Activated T-helper 17 cell treated with anti-CD3 and anti-CD28 coated beads, Interleukin-2, amount 50 U/mL, for 72 hours (primary cell): ENCODE measurements at regions not wholly inside any gene's neighbourhood (a gene's known extent, or its start where the extent isn't known, plus 50 kb on each side); places are given as distances from the start of the nearest gene placed in this dataset.

Experiments
- ATAC-seq: fragments of 150-1000 bp; cut with Tn5 transposase; replicated peaks from 2 replicates; pipeline ENCODE4 v1.10.0; 2021; ENCODE audit warnings: mild to moderate bottlenecking, moderate library complexity
- H3K27ac Mint-ChIP-seq: one replicate; pipeline ENCODE4 v1.8.0; 2022; ENCODE audit warnings: mixed read lengths
- H3K27me3 Mint-ChIP-seq: one replicate; pipeline ENCODE4 v1.8.0; 2022; ENCODE audit warnings: mixed read lengths
- H3K36me3 Mint-ChIP-seq: one replicate; pipeline ENCODE4 v1.8.0; 2022; ENCODE audit warnings: low read depth, mild to moderate bottlenecking, mixed read lengths
- H3K4me1 Mint-ChIP-seq: one replicate; pipeline ENCODE4 v1.8.0; 2022; ENCODE audit warnings: mixed read lengths
- H3K4me3 Mint-ChIP-seq: one replicate; pipeline ENCODE4 v1.8.0; 2022; ENCODE audit warnings: mild to moderate bottlenecking, mixed read lengths
- H3K9me3 Mint-ChIP-seq: one replicate; pipeline ENCODE4 v1.8.0; 2022; ENCODE audit warnings: mixed read lengths

GRCh38 chr18:2444201-2444875 is 127.0 kb downstream of the METTL4 start:
- no peak for ATAC-seq
- H3K4me3 Mint-ChIP-seq: no peak overlapping the region
- H3K36me3 Mint-ChIP-seq: no peaks in the 10 kb centered on the region
- no peaks in the 10 kb centered on the region for H3K9me3 Mint-ChIP-seq
- no peaks in the 10 kb centered on the region for H3K4me1 Mint-ChIP-seq
- no peak overlapping the region for H3K27ac Mint-ChIP-seq
- peaks cover 9% of the 10 kb centered on the region for H3K27me3 Mint-ChIP-seq

GRCh38 chr18:2448565-2449151 is 122.6 kb downstream of the METTL4 start:
- no peak overlapping the region for H3K27ac Mint-ChIP-seq
- no peak overlapping the region for H3K4me3 Mint-ChIP-seq
- peaks cover 3% of the 10 kb centered on the region for H3K27me3 Mint-ChIP-seq
- H3K9me3 Mint-ChIP-seq: no peaks in the 10 kb centered on the region
- H3K4me1 Mint-ChIP-seq: no peaks in the 10 kb centered on the region
- no peaks in the 10 kb centered on the region for H3K36me3 Mint-ChIP-seq
- no peak for ATAC-seq

GRCh38 chr18:2451556-2451955 is 119.7 kb downstream of the METTL4 start:
- peaks cover 3% of the 10 kb centered on the region for H3K9me3 Mint-ChIP-seq
- no peaks in the 10 kb centered on the region for H3K4me1 Mint-ChIP-seq
- H3K27me3 Mint-ChIP-seq: no peaks in the 10 kb centered on the region
- no peaks in the 10 kb centered on the region for H3K36me3 Mint-ChIP-seq
- H3K27ac Mint-ChIP-seq: no peak overlapping the region
- no peak for ATAC-seq
- H3K4me3 Mint-ChIP-seq: no peak overlapping the region

GRCh38 chr18:2459886-2460285 is 111.4 kb downstream of the METTL4 start:
- Mint-ChIP-seq H3K27ac (no peak overlapping the region), H3K9me3 (peaks cover 3% of the 10 kb centered on the region)
- no peak for ATAC-seq

GRCh38 chr18:2466978-2467377 is 104.3 kb downstream of the METTL4 start:
- Mint-ChIP-seq H3K4me3 (no peak overlapping the region), H3K4me1 (no peaks in the 10 kb centered on the region), H3K27me3 (peaks cover 17% of the 10 kb centered on the region), H3K27ac (no peak overlapping the region), H3K36me3 (no peaks in the 10 kb centered on the region), H3K9me3 (no peaks in the 10 kb centered on the region)
- no peak for ATAC-seq

More at GRCh38 chr18:2459886-2460285, 111.4 kb downstream of the METTL4 start:
- Mint-ChIP-seq H3K27me3 (peaks cover 15% of the 10 kb centered on the region), H3K36me3 (no peaks in the 10 kb centered on the region), H3K4me1 (no peaks in the 10 kb centered on the region), H3K4me3 (no peak overlapping the region)

- H3K4me3 Mint-ChIP-seq: no peak overlapping the region
- no peak overlapping the region for H3K27ac Mint-ChIP-seq
- H3K4me1 Mint-ChIP-seq: no peaks in the 10 kb centered on the region
- no peak for ATAC-seq
- no peaks in the 10 kb centered on the region for H3K9me3 Mint-ChIP-seq
- no peaks in the 10 kb centered on the region for H3K36me3 Mint-ChIP-seq
- H3K27me3 Mint-ChIP-seq: peaks cover 21% of the 10 kb centered on the region
Observed at GRCh38 chr18:2468051-2468450, 103.3 kb downstream of the METTL4 start.

- no peak for ATAC-seq
- Mint-ChIP-seq H3K27me3 (peaks cover 21% of the 10 kb centered on the region), H3K36me3 (no peaks in the 10 kb centered on the region), H3K27ac (no peak overlapping the region), H3K9me3 (no peaks in the 10 kb centered on the region), H3K4me3 (no peak overlapping the region), H3K4me1 (no peaks in the 10 kb centered on the region)
Observed at GRCh38 chr18:2471523-2471922, 99.8 kb downstream of the METTL4 start.

- ATAC-seq: no peak
- Mint-ChIP-seq H3K36me3 (no peaks in the 10 kb centered on the region), H3K27ac (no peak overlapping the region), H3K4me1 (no peaks in the 10 kb centered on the region), H3K9me3 (no peaks in the 10 kb centered on the region), H3K4me3 (no peak overlapping the region), H3K27me3 (peaks cover 41% of the 10 kb centered on the region)
Observed at GRCh38 chr18:2478662-2479061, 92.6 kb downstream of the METTL4 start.

- ATAC-seq: no peak
- no peaks in the 10 kb centered on the region for H3K4me1 Mint-ChIP-seq
- H3K27me3 Mint-ChIP-seq: peaks cover 38% of the 10 kb centered on the region
- no peaks in the 10 kb centered on the region for H3K36me3 Mint-ChIP-seq
- no peaks in the 10 kb centered on the region for H3K9me3 Mint-ChIP-seq
- H3K27ac Mint-ChIP-seq: no peak overlapping the region
- H3K4me3 Mint-ChIP-seq: no peak overlapping the region
Observed at GRCh38 chr18:2480536-2480935, 90.8 kb downstream of the METTL4 start.

GRCh38 chr18:2482706-2483475 is 88.4 kb downstream of the METTL4 start:
- H3K4me3 Mint-ChIP-seq: no peak overlapping the region
- no peaks in the 10 kb centered on the region for H3K36me3 Mint-ChIP-seq
- no peaks in the 10 kb centered on the region for H3K9me3 Mint-ChIP-seq
- H3K4me1 Mint-ChIP-seq: no peaks in the 10 kb centered on the region
- H3K27ac Mint-ChIP-seq: no peak overlapping the region
- no peak for ATAC-seq
- H3K27me3 Mint-ChIP-seq: peaks cover 43% of the 10 kb centered on the region

- H3K4me3 Mint-ChIP-seq: no peak overlapping the region
- H3K4me1 Mint-ChIP-seq: no peaks in the 10 kb centered on the region
- no peaks in the 10 kb centered on the region for H3K9me3 Mint-ChIP-seq
- H3K27me3 Mint-ChIP-seq: peaks cover 32% of the 10 kb centered on the region
- H3K36me3 Mint-ChIP-seq: no peaks in the 10 kb centered on the region
- no peak for ATAC-seq
- no peak overlapping the region for H3K27ac Mint-ChIP-seq
Observed at GRCh38 chr18:2485983-2486382, 85.3 kb downstream of the METTL4 start.

- Mint-ChIP-seq H3K9me3 (no peaks in the 10 kb centered on the region), H3K4me1 (no peaks in the 10 kb centered on the region)
Observed at GRCh38 chr18:2486426-2486825, 84.9 kb downstream of the METTL4 start.

More at GRCh38 chr18:2486426-2486825, 84.9 kb downstream of the METTL4 start:
- no peak overlapping the region for H3K4me3 Mint-ChIP-seq
- H3K36me3 Mint-ChIP-seq: no peaks in the 10 kb centered on the region
- no peak overlapping the region for H3K27ac Mint-ChIP-seq
- H3K27me3 Mint-ChIP-seq: peaks cover 30% of the 10 kb centered on the region
- no peak for ATAC-seq
